Activated T-helper 9 cell treated with anti-CD3 and anti-CD28 coated beads, Interleukin-2, amount 50 U/mL, for 16 hours (primary cell): ENCODE measurements at regions not wholly inside any gene's neighbourhood (a gene's known extent, or its start where the extent isn't known, plus 50 kb on each side); places are given as distances from the start of the nearest gene placed in this dataset.

Source experiments
- DNase-seq: peaks from one replicate; pipeline ENCODE4 v3.0.0-alpha.2; 2020; ENCODE audit warnings: low read depth

DNA sequence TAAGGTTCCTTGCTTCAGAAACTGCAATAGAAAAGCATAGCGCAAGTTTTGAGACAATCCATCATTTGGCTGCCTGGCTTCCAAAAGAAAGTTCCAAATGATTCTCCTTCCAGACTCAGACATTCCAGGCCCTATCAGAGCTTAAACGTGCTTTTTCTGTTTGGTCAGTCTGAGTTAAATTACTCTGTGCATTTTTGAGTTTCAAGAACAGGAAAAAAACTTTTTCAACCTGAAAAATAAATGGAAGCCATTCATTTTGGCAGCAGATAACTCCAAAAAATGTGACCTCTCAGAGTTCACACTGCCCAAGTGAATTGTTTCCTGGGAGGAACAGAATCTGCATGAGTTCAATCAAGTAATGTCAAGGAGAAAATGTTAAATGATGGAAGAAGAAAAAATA lies 354.2 kb downstream of the CXCL12 start:
- no peak for DNase-seq

- DNase-seq = no peak
These were observed 354.8 kb downstream of the CXCL12 start for GRCh38 chr10:44030132-44030531.

DNA sequence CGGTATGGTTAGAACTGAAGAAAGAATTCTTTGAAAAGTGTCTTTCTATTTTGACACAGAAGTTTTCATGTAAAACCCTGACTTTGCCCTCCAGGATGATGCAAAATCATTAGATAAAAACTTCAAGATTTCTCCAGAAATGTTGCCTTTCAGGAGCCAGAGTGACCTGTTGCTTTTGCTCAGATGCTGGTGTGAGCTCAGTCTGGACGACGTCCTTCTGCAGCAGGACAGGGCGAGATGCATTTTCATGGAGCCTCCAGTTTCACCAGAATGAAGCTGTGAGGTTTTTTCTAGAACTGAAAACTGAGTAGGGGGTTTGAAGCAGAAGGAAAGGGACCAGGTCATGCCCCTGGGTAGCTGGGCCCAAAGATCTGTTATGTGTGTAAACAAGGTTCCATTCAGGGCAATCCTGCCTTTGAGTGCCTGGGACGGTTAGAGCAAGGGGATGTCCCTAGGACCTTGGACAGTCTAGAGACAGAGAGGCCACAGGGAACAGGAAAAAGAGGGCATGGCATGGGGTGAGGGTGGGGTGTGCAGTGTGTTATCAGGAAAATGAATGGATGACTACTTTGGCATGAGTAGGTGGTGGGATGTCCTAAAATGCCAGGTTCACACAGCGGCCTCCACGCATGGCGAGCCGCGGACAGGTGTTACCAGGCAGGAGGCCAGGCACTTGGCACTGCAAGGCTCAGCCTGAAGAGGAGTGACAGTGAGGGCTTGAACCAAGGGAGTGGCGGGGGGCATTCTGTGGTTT lies 356.3 kb downstream of the CXCL12 start:
- DNase-seq = no peak

GRCh38 chr10:44024356-44025116 lies 360.4 kb downstream of the CXCL12 start:
- DNase-seq = no peak

DNA sequence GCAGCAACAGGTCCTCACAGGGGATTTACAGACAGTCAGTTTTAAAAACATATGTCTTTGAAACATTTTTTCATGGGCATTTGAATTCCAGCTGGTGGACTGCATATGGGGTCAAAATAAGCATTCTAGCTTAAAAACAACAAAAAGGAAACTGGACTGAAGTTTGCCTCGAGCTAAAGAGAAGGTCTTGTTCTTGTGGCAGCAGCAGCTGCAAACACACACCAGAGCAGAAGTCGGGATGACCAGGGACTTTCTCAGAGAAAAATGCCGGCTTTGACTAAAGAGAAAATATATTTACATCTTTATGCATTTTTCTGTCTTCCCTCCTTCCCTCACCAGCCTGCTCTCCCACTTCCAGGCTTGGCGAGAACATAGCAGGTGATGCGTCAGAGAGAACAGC lies 361.4 kb downstream of the CXCL12 start:
- no peak for DNase-seq

DNA sequence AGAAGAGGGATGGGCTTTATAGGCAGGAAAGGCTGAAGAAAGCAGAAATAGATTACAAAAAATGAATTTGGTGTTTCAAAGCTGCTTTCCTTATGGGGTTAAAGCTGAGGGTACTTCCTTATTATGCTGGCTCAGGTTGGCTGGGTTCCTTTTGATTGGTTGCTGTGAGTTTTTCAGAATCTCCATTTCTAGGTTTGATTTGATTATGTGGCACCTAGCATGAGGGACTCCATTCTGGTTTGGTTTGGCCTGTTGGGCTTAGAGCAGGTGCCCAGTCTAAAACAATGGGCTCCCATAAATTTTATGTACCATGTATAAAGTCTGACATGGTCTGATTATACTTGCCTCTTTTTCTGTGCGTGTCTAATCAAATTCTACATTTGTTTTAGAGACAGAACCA lies 362.7 kb downstream of the CXCL12 start:
- DNase-seq = no peak

GRCh38 chr10:44020322-44021111 lies 364.4 kb downstream of the CXCL12 start:
- DNase-seq = no peak

- no peak for DNase-seq
These were observed 367.3 kb downstream of the CXCL12 start for GRCh38 chr10:44017483-44018145.

DNA sequence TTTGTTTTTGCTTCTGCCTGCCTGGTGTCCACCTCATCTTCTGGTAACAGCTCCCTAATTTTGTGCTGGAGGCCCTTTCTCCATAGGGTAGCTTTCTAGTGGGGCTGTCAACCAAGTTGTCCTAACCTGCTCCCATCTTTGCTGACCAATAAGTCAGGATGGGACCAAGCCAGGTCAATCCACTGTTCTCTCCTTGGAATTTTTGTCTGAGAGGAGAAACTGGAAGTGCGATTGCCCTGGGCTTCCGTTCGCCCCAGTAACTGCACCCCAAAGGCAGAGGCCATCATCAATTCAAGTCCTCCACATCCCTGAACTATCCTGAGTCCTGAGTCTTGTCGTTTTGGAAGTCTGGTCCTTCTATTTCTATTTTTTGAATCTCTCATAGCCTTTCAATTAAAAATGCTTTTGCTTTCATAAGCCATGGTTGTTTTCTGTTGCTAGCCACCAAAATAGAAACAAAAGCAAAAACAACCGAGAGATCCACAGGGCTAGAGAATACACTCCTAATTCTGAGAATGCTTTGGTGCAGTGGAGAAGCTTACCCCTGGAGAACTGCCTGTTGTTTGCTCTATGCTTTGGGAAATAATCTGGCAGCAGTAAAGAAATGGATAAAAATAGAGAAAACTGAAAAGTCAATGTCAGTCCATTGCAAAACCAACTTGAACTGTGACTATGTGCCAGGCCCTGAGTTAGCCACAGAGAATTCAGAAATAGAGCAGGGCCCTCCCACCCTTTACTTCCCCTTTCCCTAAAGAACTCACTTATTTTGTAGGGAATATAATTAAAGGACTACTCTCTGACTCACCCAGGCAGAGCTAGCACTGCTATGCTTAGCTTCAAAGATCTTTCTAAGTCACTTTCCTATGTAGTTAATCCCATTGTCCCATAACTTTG lies 368.1 kb downstream of the CXCL12 start:
- DNase-seq = no peak

DNA sequence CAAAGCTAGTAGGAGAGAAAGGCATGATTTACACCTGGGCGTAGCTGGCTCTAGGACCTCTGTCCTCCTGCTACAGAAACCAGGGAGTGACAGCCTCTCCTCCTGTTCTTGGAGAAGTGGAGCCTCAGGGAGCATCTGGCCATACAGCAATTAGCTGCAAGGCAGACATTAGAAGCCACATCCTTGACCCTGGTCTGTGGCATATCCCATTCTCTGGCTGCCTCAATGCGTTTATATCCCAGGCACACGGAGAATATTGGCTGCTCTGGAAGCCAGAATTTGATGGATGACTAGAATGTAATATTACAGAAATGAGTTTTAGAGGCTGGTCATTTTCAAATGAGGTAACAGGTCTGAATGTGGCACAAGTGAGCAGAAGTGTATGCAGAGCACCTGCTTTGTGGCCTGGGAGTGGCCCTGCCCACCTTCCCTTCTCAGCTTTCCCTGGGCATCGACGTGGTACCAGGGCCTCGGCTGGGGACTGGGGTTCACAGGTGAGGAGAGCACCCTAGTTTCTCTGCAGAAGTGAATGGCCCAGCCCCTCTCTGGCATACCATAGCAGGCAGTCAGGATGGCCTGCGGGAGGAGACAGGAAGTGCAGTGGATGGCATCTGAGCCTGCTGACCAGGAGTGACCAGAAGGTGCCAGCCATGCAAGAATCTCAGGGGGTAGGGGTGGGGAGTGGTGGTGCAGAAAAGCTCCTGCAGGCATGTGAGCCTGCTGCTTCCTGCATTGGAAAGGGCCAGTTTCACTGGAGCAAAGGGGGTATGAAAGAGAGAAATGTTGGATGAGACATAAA lies 367.2 kb upstream of the ZNF32 start:
- DNase-seq = no peak

DNA sequence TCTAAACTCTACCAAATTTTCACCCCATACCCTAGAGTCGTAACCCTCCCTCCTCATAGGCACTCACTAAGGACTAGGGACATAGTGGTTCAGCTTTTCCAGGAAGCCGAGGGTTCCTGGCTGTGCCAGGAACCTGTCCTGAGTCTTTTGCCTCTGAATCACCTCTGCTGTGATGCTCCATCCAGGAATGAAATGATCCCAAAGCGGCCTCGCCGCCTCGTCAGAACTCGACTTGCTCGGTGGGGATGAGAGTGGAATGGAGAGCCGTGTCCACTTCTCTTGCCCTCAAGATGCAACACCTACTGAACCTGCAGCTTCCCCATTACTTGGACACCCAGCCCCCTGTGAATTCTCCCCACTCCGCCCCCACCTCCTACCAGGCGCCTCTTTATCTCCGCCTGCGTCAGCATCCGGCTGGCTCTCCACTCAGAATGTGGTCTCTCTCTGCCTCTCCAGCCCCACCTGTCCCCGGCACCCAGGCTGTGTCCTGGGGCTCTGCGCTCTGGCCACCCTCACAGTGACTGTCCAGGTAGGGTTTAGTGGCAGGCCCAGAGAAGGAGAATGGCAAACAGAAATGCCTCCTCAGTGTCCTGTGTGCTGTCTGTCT lies 366.1 kb upstream of the ZNF32 start:
- DNase-seq = no peak

GRCh38 chr10:44013981-44014380 lies 365.3 kb upstream of the ZNF32 start:
- DNase-seq = no peak

DNA sequence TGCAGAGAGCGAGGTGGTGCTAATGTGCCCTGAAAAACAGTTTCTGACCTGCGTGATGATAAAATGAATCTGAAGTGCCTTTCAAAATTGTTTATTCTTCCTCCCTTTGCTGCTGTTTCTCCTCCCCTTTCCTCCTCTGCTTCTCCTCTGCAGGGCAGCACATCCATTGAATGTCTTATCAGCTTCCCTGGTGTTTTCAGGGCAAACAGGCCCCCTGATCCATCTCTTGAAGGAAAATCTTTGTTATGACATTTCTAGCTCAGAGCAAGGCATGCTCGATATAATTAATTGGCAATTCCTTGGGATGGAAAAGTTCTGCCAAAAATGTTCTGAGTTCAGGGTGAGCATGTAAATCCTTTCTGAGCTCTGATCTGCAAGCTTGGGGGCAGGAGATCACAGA lies 364.2 kb upstream of the ZNF32 start:
- DNase-seq = no peak

- DNase-seq = no peak
These were observed 362.9 kb upstream of the ZNF32 start for GRCh38 chr10:44011603-44011981.

GRCh38 chr10:44010873-44011602 lies 362.4 kb upstream of the ZNF32 start:
- no peak for DNase-seq

GRCh38 chr10:44009891-44010632 lies 361.4 kb upstream of the ZNF32 start:
- DNase-seq = no peak

GRCh38 chr10:44008917-44009709 lies 360.4 kb upstream of the ZNF32 start:
- no peak for DNase-seq
